GM12878 (cell line): ENCODE measurements at regions not wholly inside any gene's neighbourhood (a gene's known extent, or its start where the extent isn't known, plus 50 kb on each side); places are given as distances from the start of the nearest gene placed in this dataset.

Experiments
- CEBPB ChIP-seq, 2 experiments: fragments of 150-350 bp in 1 of 2; IDR thresholded peaks; 2 replicates each; pipeline ENCODE4 v1.6.1; 2012 to 2014; ENCODE audit warnings: low read depth in 2 of 2, low read length in 2 of 2, borderline replicate concordance in 1 of 2, inconsistent platforms in 1 of 2
- CHD2 ChIP-seq: IDR thresholded peaks from 2 replicates; pipeline ENCODE4 v1.6.1; 2011; ENCODE audit warnings: low read depth, low read length, improper control_type of control experiment, borderline replicate concordance
- CTCF ChIP-seq, 3 experiments: IDR thresholded peaks in 2 of 3; conservative IDR thresholded peaks in 1 of 3; 2 replicates each; pipeline ENCODE4 v1.5.1; 2011; ENCODE audit warnings: low read depth in 3 of 3, low read length in 3 of 3, mild to moderate bottlenecking in 3 of 3, control low read depth in 2 of 3, moderate library complexity in 2 of 3, inconsistent platforms in 1 of 3, mixed read lengths in 1 of 3; ENCODE audit not compliant: control insufficient read depth in 2 of 3, insufficient read depth in 1 of 3; ENCODE audit errors: extremely low read depth in 1 of 3
- ESRRA ChIP-seq: IDR thresholded peaks from 2 replicates; pipeline ENCODE4 v1.6.1; 2012; ENCODE audit warnings: mild to moderate bottlenecking, low read length, improper control_type of control experiment
- MTA3 ChIP-seq: IDR thresholded peaks from 2 replicates; pipeline ENCODE4 v1.6.1; 2012; ENCODE audit warnings: low read length, inconsistent platforms, borderline replicate concordance
- PML ChIP-seq: IDR thresholded peaks from 2 replicates; pipeline ENCODE4 v1.6.1; 2012; ENCODE audit warnings: low read length, inconsistent platforms
- POLR2A ChIP-seq: IDR thresholded peaks from 2 replicates; pipeline ENCODE4 v1.6.1; 2011; ENCODE audit warnings: low read depth, mild to moderate bottlenecking, low read length
- SMAD1 ChIP-seq: fragments of 450-650 bp; IDR thresholded peaks from 2 replicates; pipeline ENCODE4 v1.6.1; 2018; ENCODE audit warnings: mild to moderate bottlenecking, low read depth; ENCODE audit not compliant: partially characterized antibody
- TAF1 ChIP-seq: IDR thresholded peaks from 2 replicates; pipeline ENCODE4 v1.6.1; 2011; ENCODE audit warnings: mild to moderate bottlenecking, low read depth, low read length, borderline replicate concordance
- TARDBP ChIP-seq: IDR thresholded peaks from 2 replicates; pipeline ENCODE4 v1.6.1; 2016; ENCODE audit warnings: borderline replicate concordance
- ZNF24 ChIP-seq: fragments of 450-650 bp; IDR thresholded peaks from 2 replicates; pipeline ENCODE4 v1.6.1; 2017; ENCODE audit warnings: antibody characterized with exemption, mild to moderate bottlenecking
- TF ChIP-seq, protein P1 (sequence below): fragments of 450-650 bp; IDR thresholded peaks from 2 replicates; pipeline ENCODE4 v1.6.1; 2016; ENCODE audit warnings: mild to moderate bottlenecking, moderate library complexity, borderline replicate concordance
- TF ChIP-seq, protein P2 (sequence below): IDR thresholded peaks from 2 replicates; pipeline ENCODE4 v1.6.1; 2011; ENCODE audit warnings: low read depth, mild to moderate bottlenecking, low read length, moderate library complexity, borderline replicate concordance; ENCODE audit errors: extremely low read depth

DNA sequence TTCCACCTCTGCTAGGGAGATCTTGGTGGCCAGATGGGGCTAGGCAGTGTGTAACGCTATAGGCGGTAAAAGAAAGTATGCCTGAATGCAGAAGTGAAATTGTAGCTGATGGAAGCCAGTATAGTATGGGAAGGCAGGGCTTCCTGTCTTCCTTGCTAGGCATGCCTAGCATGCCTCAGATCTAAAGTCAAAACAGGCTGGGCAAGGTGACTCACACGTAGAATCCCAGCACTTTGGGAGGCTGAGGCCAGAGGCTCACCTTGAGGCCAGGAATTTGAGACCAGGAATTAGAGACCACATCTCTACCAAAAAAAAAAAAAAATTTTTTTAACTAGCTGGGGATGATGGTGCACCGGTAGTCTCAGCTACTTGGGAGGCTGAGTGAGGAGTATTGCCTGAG lies 281.7 kb upstream of the MTNR1B start:
- TF ChIP-seq TAF1, result no peak
- TF ChIP-seq CHD2, result no peak
- TF ChIP-seq, protein P1, sequence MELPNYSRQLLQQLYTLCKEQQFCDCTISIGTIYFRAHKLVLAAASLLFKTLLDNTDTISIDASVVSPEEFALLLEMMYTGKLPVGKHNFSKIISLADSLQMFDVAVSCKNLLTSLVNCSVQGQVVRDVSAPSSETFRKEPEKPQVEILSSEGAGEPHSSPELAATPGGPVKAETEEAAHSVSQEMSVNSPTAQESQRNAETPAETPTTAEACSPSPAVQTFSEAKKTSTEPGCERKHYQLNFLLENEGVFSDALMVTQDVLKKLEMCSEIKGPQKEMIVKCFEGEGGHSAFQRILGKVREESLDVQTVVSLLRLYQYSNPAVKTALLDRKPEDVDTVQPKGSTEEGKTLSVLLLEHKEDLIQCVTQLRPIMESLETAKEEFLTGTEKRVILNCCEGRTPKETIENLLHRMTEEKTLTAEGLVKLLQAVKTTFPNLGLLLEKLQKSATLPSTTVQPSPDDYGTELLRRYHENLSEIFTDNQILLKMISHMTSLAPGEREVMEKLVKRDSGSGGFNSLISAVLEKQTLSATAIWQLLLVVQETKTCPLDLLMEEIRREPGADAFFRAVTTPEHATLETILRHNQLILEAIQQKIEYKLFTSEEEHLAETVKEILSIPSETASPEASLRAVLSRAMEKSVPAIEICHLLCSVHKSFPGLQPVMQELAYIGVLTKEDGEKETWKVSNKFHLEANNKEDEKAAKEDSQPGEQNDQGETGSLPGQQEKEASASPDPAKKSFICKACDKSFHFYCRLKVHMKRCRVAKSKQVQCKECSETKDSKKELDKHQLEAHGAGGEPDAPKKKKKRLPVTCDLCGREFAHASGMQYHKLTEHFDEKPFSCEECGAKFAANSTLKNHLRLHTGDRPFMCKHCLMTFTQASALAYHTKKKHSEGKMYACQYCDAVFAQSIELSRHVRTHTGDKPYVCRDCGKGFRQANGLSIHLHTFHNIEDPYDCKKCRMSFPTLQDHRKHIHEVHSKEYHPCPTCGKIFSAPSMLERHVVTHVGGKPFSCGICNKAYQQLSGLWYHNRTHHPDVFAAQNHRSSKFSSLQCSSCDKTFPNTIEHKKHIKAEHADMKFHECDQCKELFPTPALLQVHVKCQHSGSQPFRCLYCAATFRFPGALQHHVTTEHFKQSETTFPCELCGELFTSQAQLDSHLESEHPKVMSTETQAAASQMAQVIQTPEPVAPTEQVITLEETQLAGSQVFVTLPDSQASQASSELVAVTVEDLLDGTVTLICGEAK, result no peak
- TF ChIP-seq MTA3, result no peak
- TF ChIP-seq POLR2A, result no peak
- no peak for TF ChIP-seq SMAD1
- TF ChIP-seq CTCF (IDR thresholded peaks at IDR 0.05 in 2 of 3, conservative IDR thresholded peaks at IDR 0.05 in 1 of 3; ENCODE audit: control insufficient read depth in 2 of 3, extremely low read depth in 1 of 3, insufficient read depth in 1 of 3, low read depth in 3 of 3, low read length in 3 of 3), result no peak
- TF ChIP-seq CEBPB (IDR thresholded peaks at IDR 0.05; ENCODE audit: borderline replicate concordance in 1 of 2, low read depth in 2 of 2, low read length in 2 of 2), result no peak
- no peak for TF ChIP-seq ZNF24
- no peak for TF ChIP-seq ESRRA
- no peak for TF ChIP-seq PML
- TF ChIP-seq, protein P2, sequence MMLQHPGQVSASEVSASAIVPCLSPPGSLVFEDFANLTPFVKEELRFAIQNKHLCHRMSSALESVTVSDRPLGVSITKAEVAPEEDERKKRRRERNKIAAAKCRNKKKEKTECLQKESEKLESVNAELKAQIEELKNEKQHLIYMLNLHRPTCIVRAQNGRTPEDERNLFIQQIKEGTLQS, result no peak
- no peak for TF ChIP-seq TARDBP
